ENCODE measurements at regions not wholly inside any gene's neighbourhood (a gene's known extent, or its start where the extent isn't known, plus 50 kb on each side); places are given as distances from the start of the nearest gene placed in this dataset.

DNA sequence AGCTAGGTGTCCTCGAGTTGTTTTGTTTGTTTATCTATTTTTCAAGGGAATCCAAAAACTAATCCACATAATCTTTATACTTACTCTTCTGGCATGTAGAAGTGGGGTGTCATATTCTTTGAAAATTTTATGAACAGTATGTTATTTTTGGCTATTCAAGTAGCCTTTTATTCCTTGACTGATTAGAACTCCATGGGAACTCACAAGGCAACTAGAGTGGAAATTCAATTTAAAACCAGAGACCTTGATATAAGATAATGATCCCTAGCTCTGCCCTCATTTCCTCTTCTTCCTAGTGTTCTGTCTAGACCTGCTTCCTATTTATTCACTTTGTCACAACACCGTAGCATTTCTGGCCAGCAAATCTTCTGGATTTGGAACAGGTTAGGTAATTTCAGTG lies 1123.7 kb upstream of the C9orf72 start:
- Histone ChIP-seq H3F3A (ENCODE audit: insufficient read depth, low read length) (no peaks in the 10 kb centered on the region), H3K9me2 (replicated peaks; ENCODE audit: insufficient read depth, low read length) (no peaks in the 10 kb centered on the region), H3K4me3 (ENCODE audit: low read length) (no peak overlapping the region), H4K20me1 (ENCODE audit: insufficient read depth, low read length) (no peaks in the 10 kb centered on the region), H3K9ac (ENCODE audit: low read length) (no peak overlapping the region), H2AFZ (ENCODE audit: low read length) (no peak overlapping the region), H3K36me3 (replicated peaks; ENCODE audit: insufficient read depth, low read length) (no peaks in the 10 kb centered on the region), H3K27me3 (replicated peaks; ENCODE audit: insufficient read depth, low read length) (no peaks in the 10 kb centered on the region), H3K4me2 (ENCODE audit: low read depth, low read length) (no peak overlapping the region), H3K79me2 (ENCODE audit: low read length) (no peaks in the 10 kb centered on the region), H3K9me3 (replicated peaks; ENCODE audit: insufficient read depth, low read length) (no peaks in the 10 kb centered on the region), H3K4me1 (ENCODE audit: low read length) (no peaks in the 10 kb centered on the region), H3K27ac (ENCODE audit: low read length) (no peak overlapping the region)
- TF ChIP-seq, protein P1, sequence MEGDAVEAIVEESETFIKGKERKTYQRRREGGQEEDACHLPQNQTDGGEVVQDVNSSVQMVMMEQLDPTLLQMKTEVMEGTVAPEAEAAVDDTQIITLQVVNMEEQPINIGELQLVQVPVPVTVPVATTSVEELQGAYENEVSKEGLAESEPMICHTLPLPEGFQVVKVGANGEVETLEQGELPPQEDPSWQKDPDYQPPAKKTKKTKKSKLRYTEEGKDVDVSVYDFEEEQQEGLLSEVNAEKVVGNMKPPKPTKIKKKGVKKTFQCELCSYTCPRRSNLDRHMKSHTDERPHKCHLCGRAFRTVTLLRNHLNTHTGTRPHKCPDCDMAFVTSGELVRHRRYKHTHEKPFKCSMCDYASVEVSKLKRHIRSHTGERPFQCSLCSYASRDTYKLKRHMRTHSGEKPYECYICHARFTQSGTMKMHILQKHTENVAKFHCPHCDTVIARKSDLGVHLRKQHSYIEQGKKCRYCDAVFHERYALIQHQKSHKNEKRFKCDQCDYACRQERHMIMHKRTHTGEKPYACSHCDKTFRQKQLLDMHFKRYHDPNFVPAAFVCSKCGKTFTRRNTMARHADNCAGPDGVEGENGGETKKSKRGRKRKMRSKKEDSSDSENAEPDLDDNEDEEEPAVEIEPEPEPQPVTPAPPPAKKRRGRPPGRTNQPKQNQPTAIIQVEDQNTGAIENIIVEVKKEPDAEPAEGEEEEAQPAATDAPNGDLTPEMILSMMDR (IDR thresholded peaks at IDR 0.05; ENCODE audit: low read length) = no peak
- no peak for TF ChIP-seq EZH2phosphoT487 (IDR thresholded peaks at IDR 0.05; ENCODE audit: low read length)
- no peak for TF ChIP-seq EZH2 (optimal IDR thresholded peaks at IDR 0.05; ENCODE audit: low read depth, low read length)
- DNase-seq = no peak

GRCh38 chr9:28699632-28700031 lies 1126.4 kb upstream of the C9orf72 start:
- Histone ChIP-seq H3K36me3 (replicated peaks; ENCODE audit: insufficient read depth, low read length) (no peaks in the 10 kb centered on the region), H3F3A (ENCODE audit: insufficient read depth, low read length) (no peaks in the 10 kb centered on the region), H3K9me3 (replicated peaks; ENCODE audit: insufficient read depth, low read length) (no peaks in the 10 kb centered on the region), H3K4me1 (ENCODE audit: low read length) (no peaks in the 10 kb centered on the region), H3K9me2 (replicated peaks; ENCODE audit: insufficient read depth, low read length) (no peaks in the 10 kb centered on the region), H4K20me1 (ENCODE audit: insufficient read depth, low read length) (no peaks in the 10 kb centered on the region), H2AFZ (ENCODE audit: low read length) (no peak overlapping the region), H3K27me3 (replicated peaks; ENCODE audit: insufficient read depth, low read length) (no peaks in the 10 kb centered on the region), H3K79me2 (ENCODE audit: low read length) (no peaks in the 10 kb centered on the region), H3K9ac (ENCODE audit: low read length) (no peak overlapping the region), H3K4me2 (ENCODE audit: low read depth, low read length) (no peak overlapping the region), H3K4me3 (ENCODE audit: low read length) (no peak overlapping the region), H3K27ac (ENCODE audit: low read length) (no peak overlapping the region)
- TF ChIP-seq EZH2 (optimal IDR thresholded peaks at IDR 0.05; ENCODE audit: low read depth, low read length) (no peak), EZH2phosphoT487 (IDR thresholded peaks at IDR 0.05; ENCODE audit: low read length) (no peak)
- TF ChIP-seq, protein P1 (IDR thresholded peaks at IDR 0.05; ENCODE audit: low read length) = no peak
- DNase-seq = no peak

DNA sequence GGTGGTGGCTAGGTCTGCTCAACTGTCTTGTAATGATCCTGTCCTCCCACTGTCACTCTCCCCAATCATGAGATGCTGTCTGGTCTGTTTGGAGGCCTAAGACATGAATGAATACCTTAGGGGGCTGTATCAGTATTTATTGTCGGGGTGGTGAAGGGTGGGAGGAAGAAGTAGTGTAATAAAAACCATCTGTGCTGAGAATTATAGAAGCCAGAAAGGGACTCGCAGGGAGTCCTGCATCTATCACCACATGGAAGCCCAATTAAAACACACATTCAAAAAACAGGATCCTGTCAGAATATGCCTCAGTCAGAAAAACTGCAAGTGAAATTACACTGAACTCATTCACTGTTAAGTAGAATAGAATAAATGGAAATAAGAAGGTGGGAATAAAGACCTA lies 1134.3 kb upstream of the C9orf72 start:
- Histone ChIP-seq H3K9ac (ENCODE audit: low read length) (no peak overlapping the region), H2AFZ (ENCODE audit: low read length) (no peak overlapping the region), H3K4me1 (ENCODE audit: low read length) (no peaks in the 10 kb centered on the region), H3K4me2 (ENCODE audit: low read depth, low read length) (no peak overlapping the region), H3K9me3 (replicated peaks; ENCODE audit: insufficient read depth, low read length) (no peaks in the 10 kb centered on the region), H3K79me2 (ENCODE audit: low read length) (no peaks in the 10 kb centered on the region), H4K20me1 (ENCODE audit: insufficient read depth, low read length) (no peaks in the 10 kb centered on the region), H3K9me2 (replicated peaks; ENCODE audit: insufficient read depth, low read length) (no peaks in the 10 kb centered on the region), H3F3A (ENCODE audit: insufficient read depth, low read length) (no peaks in the 10 kb centered on the region), H3K36me3 (replicated peaks; ENCODE audit: insufficient read depth, low read length) (no peaks in the 10 kb centered on the region), H3K27me3 (replicated peaks; ENCODE audit: insufficient read depth, low read length) (no peaks in the 10 kb centered on the region), H3K4me3 (ENCODE audit: low read length) (no peak overlapping the region), H3K27ac (ENCODE audit: low read length) (no peak overlapping the region)
- no peak for TF ChIP-seq EZH2phosphoT487 (IDR thresholded peaks at IDR 0.05; ENCODE audit: low read length)
- TF ChIP-seq, protein P1 (IDR thresholded peaks at IDR 0.05; ENCODE audit: low read length) = no peak
- no peak for TF ChIP-seq EZH2 (optimal IDR thresholded peaks at IDR 0.05; ENCODE audit: low read depth, low read length)
- DNase-seq = no peak
